Sigmoid colon (tissue), 4 donors: ENCODE measurements at regions not wholly inside any gene's neighbourhood (a gene's known extent, or its start where the extent isn't known, plus 50 kb on each side); places are given as distances from the start of the nearest gene placed in this dataset.

Experiments
- CTCF ChIP-seq, 4 experiments: fragments of 450-650 bp in 3 of 4; fragments of 200-600 bp in 1 of 4; IDR thresholded peaks; one replicate each; pipeline ENCODE4 v1.5.1; 2016 to 2019; ENCODE audit warnings: antibody characterized with exemption in 4 of 4, mild to moderate bottlenecking in 3 of 4, moderate library complexity in 2 of 4
- POLR2AphosphoS5 ChIP-seq, 4 donors: sonication (generic); formaldehyde crosslinking; IDR thresholded peaks; one replicate each; pipeline ENCODE4 v1.6.1; 2017; ENCODE audit warnings: antibody characterized with exemption in 4 of 4

DNA sequence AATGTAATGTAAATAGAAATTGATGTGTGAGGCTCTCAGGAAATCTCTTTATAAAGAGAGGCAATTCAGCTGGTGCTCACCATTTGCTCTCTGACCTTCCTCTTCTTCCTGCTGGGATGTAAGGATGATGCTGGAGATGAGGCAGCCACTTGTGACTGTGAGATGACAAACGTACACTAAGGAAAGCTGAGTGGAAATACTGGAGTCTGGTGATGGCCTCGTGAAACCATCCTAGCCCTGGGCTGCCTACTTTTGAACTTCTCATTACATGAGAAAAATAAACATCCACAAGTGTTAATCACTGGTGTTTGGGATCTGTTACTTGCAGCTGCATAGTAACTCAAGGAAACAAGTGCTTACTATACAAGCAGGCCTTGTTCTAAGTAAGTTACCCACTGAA is 114.9 kb upstream of the NHSL1 start:
- no peak for TF ChIP-seq CTCF (IDR thresholded peaks at IDR 0.05)
- TF ChIP-seq POLR2AphosphoS5 (IDR thresholded peaks at IDR 0.05): no peak
